DND-41 (cell line): ENCODE measurements at regions not wholly inside any gene's neighbourhood (a gene's known extent, or its start where the extent isn't known, plus 50 kb on each side); places are given as distances from the start of the nearest gene placed in this dataset.

Source experiments
- ATAC-seq: fragments of 200-7000 bp; cut with Tn5 transposase; 3 replicates; pipeline ENCODE4 v1.9.1; 2021; ENCODE audit warnings: low read depth; ENCODE audit not compliant: insufficient read depth
- DNase-seq: peaks from one replicate; pipeline ENCODE4 v3.0.0-alpha.2; 2020
- H2AFZ ChIP-seq: 2 replicates; pipeline ENCODE4 v1.6.0; 2012; ENCODE audit warnings: low read depth, low read length
- H3K27ac ChIP-seq: 2 replicates; pipeline ENCODE4 v1.5.1; 2012; ENCODE audit warnings: low read length, inconsistent platforms
- H3K27me3 ChIP-seq: fragments of 200-600 bp; sonication (generic); 2 replicates; pipeline ENCODE4 v1.6.0; 2012; ENCODE audit warnings: low read length, mild to moderate bottlenecking, inconsistent platforms; ENCODE audit not compliant: insufficient read depth, poor library complexity
- H3K36me3 ChIP-seq: 2 replicates; pipeline ENCODE4 v1.5.1; 2012; ENCODE audit warnings: low read length, inconsistent platforms; ENCODE audit not compliant: insufficient read depth
- H3K4me1 ChIP-seq: 2 replicates; pipeline ENCODE4 v1.5.1; 2012; ENCODE audit warnings: mild to moderate bottlenecking, low read length; ENCODE audit not compliant: insufficient read depth
- H3K4me2 ChIP-seq: 2 replicates; pipeline ENCODE4 v1.6.0; 2012; ENCODE audit warnings: mild to moderate bottlenecking, moderate library complexity, low read length, inconsistent platforms; ENCODE audit not compliant: insufficient read depth
- H3K4me3 ChIP-seq, 2 experiments: fragments of 200-600 bp in 1 of 2; shearing (Covaris generic) in 1 of 2; 2 replicates each; pipeline ENCODE4 v1.5.1; 2012 to 2016; ENCODE audit warnings: inconsistent platforms in 2 of 2, low read length in 2 of 2, mild to moderate bottlenecking in 2 of 2, low read depth in 1 of 2, moderate library complexity in 1 of 2
- H3K79me2 ChIP-seq: 2 replicates; pipeline ENCODE4 v1.6.0; 2012; ENCODE audit warnings: low read length, inconsistent platforms; ENCODE audit not compliant: insufficient read depth
- H3K9ac ChIP-seq: 2 replicates; pipeline ENCODE4 v1.6.0; 2012; ENCODE audit warnings: low read depth, mild to moderate bottlenecking, inconsistent platforms, low read length, moderate library complexity
- H3K9me3 ChIP-seq: 2 replicates; pipeline ENCODE4 v1.5.1; 2012; ENCODE audit warnings: low read length, moderate library complexity, mild to moderate bottlenecking, inconsistent platforms; ENCODE audit not compliant: insufficient read depth, severe bottlenecking
- H4K20me1 ChIP-seq: 2 replicates; pipeline ENCODE4 v1.6.0; 2012; ENCODE audit warnings: low read length; ENCODE audit not compliant: insufficient read depth
- CTCF ChIP-seq: IDR thresholded peaks from 2 replicates; pipeline ENCODE4 v1.5.1; 2012; ENCODE audit warnings: borderline replicate concordance, low read length, moderate library complexity, mild to moderate bottlenecking; ENCODE audit not compliant: poor library complexity, severe bottlenecking; ENCODE audit errors: extremely low read depth
- EZH2 ChIP-seq: IDR thresholded peaks from 3 replicates; pipeline ENCODE4 v1.6.1; 2012; ENCODE audit warnings: borderline replicate concordance, low read depth, mild to moderate bottlenecking, moderate library complexity, low read length, inconsistent platforms; ENCODE audit not compliant: severe bottlenecking

- Histone ChIP-seq H3K27ac (no peak overlapping the region), H3K4me3 (no peak overlapping the region), H3K79me2 (no peaks in the 10 kb centered on the region), H2AFZ (no peak overlapping the region), H3K9ac (no peak overlapping the region), H3K27me3 (no peaks in the 10 kb centered on the region), H3K4me2 (no peak overlapping the region), H4K20me1 (no peaks in the 10 kb centered on the region), H3K9me3 (no peaks in the 10 kb centered on the region), H3K36me3 (no peaks in the 10 kb centered on the region), H3K4me1 (no peaks in the 10 kb centered on the region)
- ATAC-seq (no peak), DNase-seq (no peak)
- TF ChIP-seq EZH2: no peak
- TF ChIP-seq CTCF: no peak
Observed at GRCh38 chr4:189311251-189311650, 629.4 kb upstream of the FRG1 start.

GRCh38 chr4:189313064-189313463 is 627.6 kb upstream of the FRG1 start:
- Histone ChIP-seq H3K9me3 (no peaks in the 10 kb centered on the region), H4K20me1 (no peaks in the 10 kb centered on the region), H3K9ac (no peak overlapping the region), H3K4me1 (no peaks in the 10 kb centered on the region), H3K27ac (no peak overlapping the region), H3K79me2 (no peaks in the 10 kb centered on the region), H3K27me3 (no peaks in the 10 kb centered on the region), H2AFZ (no peak overlapping the region), H3K36me3 (no peaks in the 10 kb centered on the region), H3K4me3 (no peak overlapping the region), H3K4me2 (no peak overlapping the region)
- DNase-seq: no peak
- ATAC-seq: no peak; the same call in 2 of the 3 replicates
- TF ChIP-seq CTCF: no peak
- TF ChIP-seq EZH2: no peak

DNA sequence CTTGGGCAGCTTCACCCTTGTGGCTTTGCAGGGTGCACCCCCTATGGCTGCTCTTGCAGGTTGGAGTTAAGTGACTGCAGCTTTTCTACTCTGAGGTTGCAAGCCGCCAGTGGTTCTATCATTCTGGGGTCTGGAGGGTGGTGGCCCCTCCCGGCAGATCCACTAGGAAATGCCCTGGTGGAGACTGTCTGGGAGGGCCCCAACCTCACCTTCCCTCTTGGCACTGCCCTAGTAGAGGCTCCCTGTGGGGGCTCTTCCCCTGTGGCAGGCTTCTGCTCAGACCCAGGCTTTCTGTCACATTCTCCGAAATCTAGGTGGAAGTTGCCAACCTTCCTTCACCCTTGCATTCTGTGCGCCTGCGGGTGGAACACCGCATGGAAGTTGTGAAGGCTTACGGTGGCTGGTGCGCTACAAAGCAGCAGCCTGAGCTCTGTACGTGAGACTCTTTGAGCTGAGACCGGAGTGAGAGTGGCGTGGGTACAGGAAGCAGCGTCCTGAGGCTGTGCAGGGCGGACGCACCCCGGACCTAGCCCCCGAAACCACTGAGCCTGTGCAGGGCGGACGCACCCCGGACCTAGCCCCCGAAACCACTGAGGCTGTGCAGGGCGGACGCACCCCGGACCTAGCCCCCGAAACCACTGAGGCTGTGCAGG is 626.7 kb upstream of the FRG1 start:
- H3K79me2 ChIP-seq: no peaks in the 10 kb centered on the region
- TF ChIP-seq EZH2 (no peak), CTCF (no peak)
- no peaks in the 10 kb centered on the region for H3K27me3 ChIP-seq
- no peak for ATAC-seq
- no peak overlapping the region for H2AFZ ChIP-seq
- no peak overlapping the region for H3K9ac ChIP-seq
- H3K9me3 ChIP-seq: no peaks in the 10 kb centered on the region
- no peaks in the 10 kb centered on the region for H3K36me3 ChIP-seq
- H3K4me1 ChIP-seq: no peaks in the 10 kb centered on the region
- H3K27ac ChIP-seq: no peak overlapping the region
- H3K4me2 ChIP-seq: no peak overlapping the region
- DNase-seq: no peak
- H3K4me3 ChIP-seq: no peak overlapping the region
- H4K20me1 ChIP-seq: no peaks in the 10 kb centered on the region

GRCh38 chr4:189322426-189322825 is 618.2 kb upstream of the FRG1 start:
- no peak for TF ChIP-seq CTCF
- TF ChIP-seq EZH2: no peak
- Histone ChIP-seq H2AFZ (no peak overlapping the region), H3K4me1 (no peaks in the 10 kb centered on the region), H3K9ac (no peak overlapping the region), H3K36me3 (no peaks in the 10 kb centered on the region), H3K4me2 (no peak overlapping the region), H3K27me3 (no peaks in the 10 kb centered on the region), H3K4me3 (no peak overlapping the region), H4K20me1 (no peaks in the 10 kb centered on the region), H3K9me3 (no peaks in the 10 kb centered on the region), H3K79me2 (no peaks in the 10 kb centered on the region), H3K27ac (no peak overlapping the region)
- ATAC-seq (no peak), DNase-seq (no peak)
